Gastrocnemius medialis (tissue), 4 donors: ENCODE measurements at regions not wholly inside any gene's neighbourhood (a gene's known extent, or its start where the extent isn't known, plus 50 kb on each side); places are given as distances from the start of the nearest gene placed in this dataset.

Experiments used
- ATAC-seq, 2 donors: fragments of 150-250 bp; one replicate each; pipeline ENCODE4 v1.9.1; 2016
- DNase-seq, 2 donors: peaks; one replicate each; pipeline ENCODE4 v3.0.0-alpha.2; 2019
- H3K27ac ChIP-seq, 4 donors: fragments of 200-600 bp; sonication (generic); 1 replicate in 1 of 4; 2 replicates in 3 of 4; pipeline ENCODE4 v1.5.1; 2016 to 2018; ENCODE audit warnings: mild to moderate bottlenecking in 2 of 4, moderate library complexity in 1 of 4
- H3K27me3 ChIP-seq, 3 donors: fragments of 200-600 bp; sonication (generic) in 2 of 3; 1 replicate in 1 of 3; 2 replicates in 2 of 3; pipeline versions ENCODE4 v1.5.1 to v1.6.0; 2016 to 2019; ENCODE audit warnings: mild to moderate bottlenecking in 1 of 3, moderate library complexity in 1 of 3
- H3K36me3 ChIP-seq, 2 donors: fragments of 200-600 bp; sonication (generic) in 1 of 2; one replicate each; pipeline ENCODE4 v1.5.1; 2017 to 2018
- H3K4me1 ChIP-seq, 2 donors: fragments of 200-600 bp; sonication (generic) in 1 of 2; one replicate each; pipeline ENCODE4 v1.5.1; 2016 to 2017; ENCODE audit warnings: mild to moderate bottlenecking in 2 of 2
- H3K4me3 ChIP-seq, 4 donors: fragments of 200-600 bp; sonication (generic) in 3 of 4; 1 replicate in 1 of 4; 2 replicates in 3 of 4; pipeline ENCODE4 v1.5.1; 2016 to 2019; ENCODE audit warnings: mild to moderate bottlenecking in 2 of 4
- H3K9me3 ChIP-seq, 3 donors: fragments of 200-600 bp; sonication (generic) in 2 of 3; 1 replicate in 1 of 3; 2 replicates in 2 of 3; pipeline ENCODE4 v1.5.1; 2016 to 2019
- POLR2A ChIP-seq, 2 donors: fragments of 450-650 bp; IDR thresholded peaks; one replicate each; pipeline ENCODE4 v1.6.1; 2017; ENCODE audit warnings: antibody characterized with exemption in 2 of 2, mild to moderate bottlenecking in 2 of 2, moderate library complexity in 2 of 2
- in situ Hi-C, 4 donors: fragments of 200-750 bp; cut with MboI; loops; one replicate each; pipeline versions ENCODE4 v1.15.0 to v1.8.0; 2017; ENCODE audit warnings: low sequenced_read_pairs in 4 of 4
- intact Hi-C: fragments of 100-400 bp; cut with DNase I; formaldehyde crosslinking; loops from one replicate; pipeline ENCODE4 v1.15.1; 2023; ENCODE audit warnings: low total_unique reads
- TF ChIP-seq, protein P1 (sequence below), 5 experiments: fragments of 450-650 bp in 3 of 5; fragments of 200-600 bp in 2 of 5; sonication (generic) in 2 of 5; IDR thresholded peaks in 4 of 5; conservative IDR thresholded peaks in 1 of 5; 1 replicate in 4 of 5; 2 replicates in 1 of 5; pipeline ENCODE4 v1.5.1; 2016 to 2019; ENCODE audit warnings: antibody characterized with exemption in 5 of 5, mild to moderate bottlenecking in 3 of 5, moderate library complexity in 3 of 5

DNA sequence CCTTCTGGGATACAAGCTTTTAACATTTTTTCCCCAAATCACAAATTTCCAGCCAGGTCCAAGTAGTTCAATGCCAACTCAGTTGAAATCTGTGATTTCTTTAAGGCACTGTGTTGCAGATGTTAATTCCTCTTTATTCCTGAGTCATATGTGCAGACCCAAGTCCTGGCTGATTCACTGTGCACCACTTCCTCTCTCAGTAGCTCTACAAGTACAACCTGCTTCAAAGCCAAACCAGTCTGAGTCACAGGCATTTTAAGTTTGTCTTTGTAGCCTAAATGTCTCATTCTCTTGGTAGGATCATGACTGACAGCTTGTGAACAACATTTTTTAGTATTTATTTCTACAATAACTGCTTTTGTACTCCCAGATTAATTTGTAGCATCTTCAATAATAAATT, 165.6 kb upstream of the S100G start:
- Histone ChIP-seq H3K4me3 (no peak overlapping the region), H3K27me3 (peaks cover 0 to 2% (median 0%) of the 10 kb centered on the region in 3 donors), H3K9me3 (no peaks in the 10 kb centered on the region), H3K36me3 (no peaks in the 10 kb centered on the region), H3K27ac (no peak overlapping the region), H3K4me1 (peaks cover 0 to 9% of the 10 kb centered on the region in 2 donors)
- in situ Hi-C loops (no loop called here), intact Hi-C loops (no loop called here)
- TF ChIP-seq, protein P1, sequence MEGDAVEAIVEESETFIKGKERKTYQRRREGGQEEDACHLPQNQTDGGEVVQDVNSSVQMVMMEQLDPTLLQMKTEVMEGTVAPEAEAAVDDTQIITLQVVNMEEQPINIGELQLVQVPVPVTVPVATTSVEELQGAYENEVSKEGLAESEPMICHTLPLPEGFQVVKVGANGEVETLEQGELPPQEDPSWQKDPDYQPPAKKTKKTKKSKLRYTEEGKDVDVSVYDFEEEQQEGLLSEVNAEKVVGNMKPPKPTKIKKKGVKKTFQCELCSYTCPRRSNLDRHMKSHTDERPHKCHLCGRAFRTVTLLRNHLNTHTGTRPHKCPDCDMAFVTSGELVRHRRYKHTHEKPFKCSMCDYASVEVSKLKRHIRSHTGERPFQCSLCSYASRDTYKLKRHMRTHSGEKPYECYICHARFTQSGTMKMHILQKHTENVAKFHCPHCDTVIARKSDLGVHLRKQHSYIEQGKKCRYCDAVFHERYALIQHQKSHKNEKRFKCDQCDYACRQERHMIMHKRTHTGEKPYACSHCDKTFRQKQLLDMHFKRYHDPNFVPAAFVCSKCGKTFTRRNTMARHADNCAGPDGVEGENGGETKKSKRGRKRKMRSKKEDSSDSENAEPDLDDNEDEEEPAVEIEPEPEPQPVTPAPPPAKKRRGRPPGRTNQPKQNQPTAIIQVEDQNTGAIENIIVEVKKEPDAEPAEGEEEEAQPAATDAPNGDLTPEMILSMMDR (IDR thresholded peaks at IDR 0.05 in 4 of 5, conservative IDR thresholded peaks at IDR 0.05 in 1 of 5): no peak
- no peak for TF ChIP-seq POLR2A (IDR thresholded peaks at IDR 0.05)
- ATAC-seq: no peak
- peak in 1 of 2 donors; percentile 9 for DNase-seq

DNA sequence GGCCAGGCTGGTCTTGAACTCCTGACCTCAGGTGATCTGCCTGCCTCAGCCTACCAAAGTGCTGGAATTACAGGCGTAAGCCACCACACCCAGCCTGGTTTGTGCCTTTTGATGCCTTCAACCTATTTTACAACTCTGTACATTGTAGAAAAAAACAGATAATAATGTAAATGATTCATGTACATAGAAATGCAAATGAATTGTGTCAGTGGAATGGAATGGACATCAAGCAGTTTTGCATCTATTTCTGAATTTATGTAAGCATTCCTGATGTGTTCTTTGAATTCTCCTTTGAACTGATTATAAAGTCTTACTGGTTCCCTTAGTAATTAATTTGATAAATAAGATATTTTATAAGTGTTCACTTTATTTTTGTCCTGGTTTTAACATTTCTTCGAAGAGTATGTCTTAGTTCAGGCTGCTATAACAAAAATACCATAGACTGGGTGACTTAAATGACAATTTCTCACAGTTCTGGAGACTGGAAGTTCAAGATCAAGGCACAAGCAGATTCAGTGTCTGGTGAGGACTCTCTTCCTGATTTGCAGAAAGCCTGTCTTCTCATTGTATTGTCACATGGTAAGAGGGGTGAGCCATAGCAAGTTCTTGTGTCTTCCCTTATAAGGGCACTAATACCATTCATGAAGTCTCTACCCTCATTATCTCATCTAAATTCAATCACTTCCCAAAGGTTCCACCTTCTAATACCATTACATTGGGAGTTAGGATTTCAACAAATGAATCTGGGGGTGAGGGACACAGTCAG, 162.2 kb upstream of the S100G start:
- in situ Hi-C loops: no loop called here
- H3K27ac ChIP-seq: no peak overlapping the region
- no peaks in the 10 kb centered on the region for H3K36me3 ChIP-seq
- H3K4me3 ChIP-seq: no peak overlapping the region
- ATAC-seq: no peak
- H3K27me3 ChIP-seq: peaks cover 0 to 1% (median 0%) of the 10 kb centered on the region in 3 donors
- H3K9me3 ChIP-seq: no peaks in the 10 kb centered on the region
- no peak for TF ChIP-seq POLR2A (IDR thresholded peaks at IDR 0.05)
- TF ChIP-seq, protein P1 (IDR thresholded peaks at IDR 0.05 in 4 of 5, conservative IDR thresholded peaks at IDR 0.05 in 1 of 5): no peak
- no peaks in the 10 kb centered on the region for H3K4me1 ChIP-seq
- no peak for DNase-seq
- intact Hi-C loops: no loop called here

DNA sequence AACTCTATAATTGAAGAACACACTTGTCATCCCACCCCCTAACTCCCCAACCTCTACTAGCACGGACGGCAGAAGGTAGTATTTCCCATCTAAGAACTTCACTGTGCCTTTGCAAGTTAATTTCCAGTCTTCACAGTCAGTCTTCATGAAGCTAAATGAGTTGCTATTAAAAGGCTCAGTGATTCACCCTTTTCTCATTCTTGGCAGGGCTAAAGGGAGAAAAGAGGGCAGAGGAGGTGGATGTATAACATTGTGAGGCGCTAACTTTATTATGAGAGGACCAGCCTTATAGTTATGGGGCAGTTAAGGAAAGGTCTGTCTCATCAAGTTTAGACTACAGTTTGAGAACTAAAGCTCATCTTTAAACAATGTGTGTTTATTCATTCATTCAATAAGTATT, 161.0 kb upstream of the S100G start:
- H3K27ac ChIP-seq: no peak overlapping the region
- DNase-seq: no peak
- no peaks in the 10 kb centered on the region for H3K4me1 ChIP-seq
- H3K27me3 ChIP-seq: no peaks in the 10 kb centered on the region
- no peaks in the 10 kb centered on the region for H3K36me3 ChIP-seq
- ATAC-seq: no peak
- no peak for TF ChIP-seq POLR2A (IDR thresholded peaks at IDR 0.05)
- TF ChIP-seq, protein P1 (IDR thresholded peaks at IDR 0.05 in 4 of 5, conservative IDR thresholded peaks at IDR 0.05 in 1 of 5): no peak
- H3K9me3 ChIP-seq: no peaks in the 10 kb centered on the region
- no peak overlapping the region for H3K4me3 ChIP-seq
- intact Hi-C loops: no loop called here
- in situ Hi-C loops: no loop called here

DNA sequence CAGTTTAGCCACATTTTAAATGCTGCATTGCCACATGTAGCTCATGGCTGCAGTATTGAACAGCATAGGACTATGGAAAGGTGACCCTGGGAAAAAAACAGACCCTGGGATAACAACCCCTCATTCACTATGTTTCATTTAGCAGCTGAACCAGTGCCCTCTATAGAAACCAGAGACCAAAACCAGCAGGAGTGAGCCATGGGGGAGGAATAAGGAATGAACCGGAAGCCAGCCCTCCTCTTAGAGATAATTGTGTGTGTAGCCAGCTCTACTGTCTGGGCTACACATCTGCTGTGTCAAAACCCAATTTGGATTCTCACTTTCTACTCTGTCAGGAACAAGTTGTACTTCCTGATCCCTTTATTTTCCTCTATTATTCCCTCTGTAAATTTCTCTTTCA, 158.5 kb upstream of the S100G start:
- in situ Hi-C loops (no loop called here), intact Hi-C loops (no loop called here)
- H3K9me3 ChIP-seq: no peaks in the 10 kb centered on the region
- H3K4me1 ChIP-seq: no peaks in the 10 kb centered on the region
- no peaks in the 10 kb centered on the region for H3K27me3 ChIP-seq
- H3K4me3 ChIP-seq: no peak overlapping the region
- no peak for DNase-seq
- no peak for ATAC-seq
- no peak overlapping the region for H3K27ac ChIP-seq
- no peak for TF ChIP-seq POLR2A (IDR thresholded peaks at IDR 0.05)
- TF ChIP-seq, protein P1 (IDR thresholded peaks at IDR 0.05 in 4 of 5, conservative IDR thresholded peaks at IDR 0.05 in 1 of 5): no peak
- H3K36me3 ChIP-seq: no peaks in the 10 kb centered on the region

DNA sequence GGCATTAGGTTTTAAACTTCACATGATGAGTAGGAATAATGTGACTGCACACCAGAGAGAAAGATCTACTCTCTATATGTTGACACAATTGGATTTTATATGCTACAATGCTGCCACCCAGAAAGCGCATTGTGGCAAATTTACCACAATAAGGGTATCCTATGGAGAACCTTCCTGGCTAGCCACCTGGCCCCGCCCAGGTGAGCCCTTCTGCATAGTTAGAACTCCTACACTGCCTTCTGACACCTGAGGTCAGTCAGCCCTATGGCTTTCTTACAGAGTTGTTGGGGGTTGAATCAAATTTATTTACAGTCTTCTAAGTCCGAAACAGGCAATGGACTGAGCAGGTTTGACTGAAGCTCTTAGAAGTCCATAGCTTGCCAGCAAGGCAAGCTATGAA, 153.8 kb upstream of the S100G start:
- no peak for DNase-seq
- Histone ChIP-seq H3K36me3 (no peaks in the 10 kb centered on the region), H3K27me3 (no peaks in the 10 kb centered on the region), H3K4me1 (no peaks in the 10 kb centered on the region), H3K27ac (no peak overlapping the region), H3K4me3 (no peak overlapping the region), H3K9me3 (no peaks in the 10 kb centered on the region)
- TF ChIP-seq, protein P1 (IDR thresholded peaks at IDR 0.05 in 4 of 5, conservative IDR thresholded peaks at IDR 0.05 in 1 of 5): no peak
- no peak for TF ChIP-seq POLR2A (IDR thresholded peaks at IDR 0.05)
- in situ Hi-C loops: no loop called here
- intact Hi-C loops: no loop called here
- no peak for ATAC-seq
